C4-2B (cell line): ENCODE measurements at regions not wholly inside any gene's neighbourhood (a gene's known extent, or its start where the extent isn't known, plus 50 kb on each side); places are given as distances from the start of the nearest gene placed in this dataset.
"Not testable (repeated sequence)": the region's sequence is repeated elsewhere in the genome, so short reads cannot be mapped to it uniquely, and the experiment has no call there.

Experiments
- H3K27ac ChIP-seq: fragments of 450-650 bp; 2 replicates; pipeline ENCODE4 v1.5.1; 2017
- CTCF ChIP-seq: fragments of 450-650 bp; conservative IDR thresholded peaks from 2 replicates; pipeline ENCODE4 v1.5.1; 2017; ENCODE audit warnings: mild to moderate bottlenecking
- ZFX ChIP-seq: fragments of 450-650 bp; IDR thresholded peaks from 2 replicates; pipeline ENCODE4 v1.6.1; 2017

GRCh38 chr1:5615076-5615475 is 377.1 kb downstream of the NPHP4 start:
- no peak overlapping the region for H3K27ac ChIP-seq
- TF ChIP-seq CTCF (no peak), ZFX (no peak)

- no peak overlapping the region for H3K27ac ChIP-seq
- no peak for TF ChIP-seq ZFX
Measured at GRCh38 chr1:5613900-5614299, 378.3 kb downstream of the NPHP4 start.

- TF ChIP-seq ZFX (no peak), CTCF (no peak)
- no peak overlapping the region for H3K27ac ChIP-seq
Measured at GRCh38 chr1:5611851-5612250, 380.4 kb downstream of the NPHP4 start.

GRCh38 chr1:5611431-5611830 is 380.8 kb downstream of the NPHP4 start:
- no peak for TF ChIP-seq CTCF
- no peak for TF ChIP-seq ZFX
- no peak overlapping the region for H3K27ac ChIP-seq

GRCh38 chr1:5610432-5610831 is 381.8 kb downstream of the NPHP4 start:
- H3K27ac ChIP-seq, result no peak overlapping the region
- TF ChIP-seq ZFX (no peak), CTCF (no peak)

GRCh38 chr1:5603353-5604104 is 388.7 kb downstream of the NPHP4 start:
- no peak for TF ChIP-seq CTCF
- TF ChIP-seq ZFX, result no peak
- no peak overlapping the region for H3K27ac ChIP-seq

GRCh38 chr1:5602718-5603117 is 389.5 kb downstream of the NPHP4 start:
- H3K27ac ChIP-seq, result not testable (repeated sequence)

- TF ChIP-seq ZFX, result no peak
- TF ChIP-seq CTCF, result no peak
- H3K27ac ChIP-seq, result no peak overlapping the region
Measured at GRCh38 chr1:5601516-5601915, 390.7 kb downstream of the NPHP4 start.
